Subcutaneous abdominal adipose tissue (tissue), 5 donors: ENCODE measurements at regions not wholly inside any gene's neighbourhood (a gene's known extent, or its start where the extent isn't known, plus 50 kb on each side); places are given as distances from the start of the nearest gene placed in this dataset.

Experiments
- H3K27ac ChIP-seq: one replicate; pipeline ENCODE4 v1.7.0; 2013; ENCODE audit warnings: low read depth, mild to moderate bottlenecking, inconsistent platforms, low read length, moderate library complexity
- H3K27me3 ChIP-seq, 5 donors: one replicate each; pipeline ENCODE4 v1.7.0; 2013; ENCODE audit warnings: low read length in 5 of 5, inconsistent platforms in 1 of 5; ENCODE audit not compliant: control insufficient read depth in 5 of 5, insufficient read depth in 4 of 5
- H3K36me3 ChIP-seq, 5 donors: one replicate each; pipeline ENCODE4 v1.7.0; 2013; ENCODE audit warnings: low read length in 5 of 5; ENCODE audit not compliant: control insufficient read depth in 5 of 5, insufficient read depth in 5 of 5
- H3K4me1 ChIP-seq, 5 donors: one replicate each; pipeline ENCODE4 v1.7.0; 2013; ENCODE audit warnings: low read length in 5 of 5, mild to moderate bottlenecking in 3 of 5, moderate library complexity in 1 of 5; ENCODE audit not compliant: control insufficient read depth in 5 of 5, insufficient read depth in 5 of 5
- H3K4me3 ChIP-seq, 5 donors: one replicate each; pipeline ENCODE4 v1.7.0; 2013; ENCODE audit warnings: low read length in 5 of 5, low read depth in 1 of 5
- H3K9ac ChIP-seq, 5 donors: one replicate each; pipeline ENCODE4 v1.7.0; 2013; ENCODE audit warnings: low read length in 5 of 5, mild to moderate bottlenecking in 4 of 5, moderate library complexity in 3 of 5
- H3K9me3 ChIP-seq, 5 donors: one replicate each; pipeline ENCODE4 v1.7.0; 2013; ENCODE audit warnings: low read length in 5 of 5; ENCODE audit not compliant: control insufficient read depth in 5 of 5
- donor health status: healthy.
- donor health status: healthy.
- donor health status: healthy.
- donor health status: healthy.
- donor health status: healthy.

DNA sequence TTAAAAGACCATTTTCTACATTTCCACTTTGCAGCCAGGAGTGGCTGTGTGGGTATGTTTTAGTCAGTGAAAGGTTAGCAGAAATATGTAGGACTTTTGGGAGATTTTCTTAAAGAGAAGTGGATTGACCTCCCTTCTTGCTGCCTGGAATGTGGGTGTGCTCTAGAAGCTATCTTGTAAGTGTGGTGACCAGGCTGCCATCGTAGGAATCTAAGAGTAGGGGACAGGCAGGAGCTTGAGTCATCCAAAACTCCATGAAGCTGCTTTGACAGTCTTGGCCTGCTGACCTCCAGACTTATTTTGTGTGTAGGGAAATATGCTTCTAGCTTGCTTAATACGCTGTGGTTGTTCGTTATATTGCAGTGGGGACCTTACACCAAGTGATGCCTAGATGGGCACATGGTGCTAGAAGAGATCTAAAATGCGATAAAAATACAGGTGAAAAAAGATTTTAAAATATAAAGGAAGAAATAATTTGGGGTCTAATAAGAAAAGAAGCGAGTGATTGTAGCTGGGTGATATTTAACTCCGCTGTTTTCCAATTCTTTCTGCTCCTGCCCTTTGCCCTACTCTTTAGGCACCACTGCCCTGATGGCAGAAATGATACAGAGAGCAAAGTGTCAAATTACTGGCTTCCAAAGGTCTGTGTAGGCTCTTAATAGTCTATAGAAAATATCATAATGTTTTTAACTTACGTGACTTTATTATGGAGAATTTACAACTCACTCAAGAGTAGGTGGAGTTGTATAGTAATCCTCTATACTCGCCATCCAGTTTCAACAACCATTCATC, 298.2 kb upstream of the ZNF608 start:
- H3K9ac ChIP-seq, result no peak overlapping the region
- H3K9me3 ChIP-seq, result no peaks in the 10 kb centered on the region
- no peaks in the 10 kb centered on the region for H3K36me3 ChIP-seq
- no peak overlapping the region for H3K4me3 ChIP-seq
- H3K27me3 ChIP-seq, result no peaks in the 10 kb centered on the region
- peak overlapping the region; percentile 57 for H3K27ac ChIP-seq
- H3K4me1 ChIP-seq, result peaks cover 5 to 36% (median 34%) of the 10 kb centered on the region in 5 donors

DNA sequence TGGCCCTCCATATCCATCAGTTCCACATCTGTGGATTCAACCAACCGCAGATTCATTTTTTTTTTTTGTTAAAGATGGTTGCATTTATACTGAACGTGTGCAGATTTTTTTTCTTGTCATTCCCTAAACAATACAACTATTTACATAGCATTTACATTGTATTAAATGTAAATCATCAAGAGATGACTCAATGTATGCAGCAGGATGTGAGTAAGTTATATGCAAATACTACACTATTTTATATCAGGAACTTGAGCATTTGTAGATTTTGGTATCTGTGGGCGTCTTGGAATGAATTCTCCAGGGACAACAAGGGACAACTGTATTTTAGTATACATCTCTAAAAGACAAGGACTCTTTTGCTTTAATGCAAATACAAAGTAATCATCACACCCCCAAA, 299.2 kb upstream of the ZNF608 start:
- Histone ChIP-seq H3K27me3 (no peaks in the 10 kb centered on the region), H3K4me3 (no peak overlapping the region), H3K9me3 (no peaks in the 10 kb centered on the region), H3K27ac (no peak overlapping the region), H3K9ac (no peak overlapping the region), H3K4me1 (peaks cover 5 to 36% (median 34%) of the 10 kb centered on the region in 5 donors), H3K36me3 (no peaks in the 10 kb centered on the region)

DNA sequence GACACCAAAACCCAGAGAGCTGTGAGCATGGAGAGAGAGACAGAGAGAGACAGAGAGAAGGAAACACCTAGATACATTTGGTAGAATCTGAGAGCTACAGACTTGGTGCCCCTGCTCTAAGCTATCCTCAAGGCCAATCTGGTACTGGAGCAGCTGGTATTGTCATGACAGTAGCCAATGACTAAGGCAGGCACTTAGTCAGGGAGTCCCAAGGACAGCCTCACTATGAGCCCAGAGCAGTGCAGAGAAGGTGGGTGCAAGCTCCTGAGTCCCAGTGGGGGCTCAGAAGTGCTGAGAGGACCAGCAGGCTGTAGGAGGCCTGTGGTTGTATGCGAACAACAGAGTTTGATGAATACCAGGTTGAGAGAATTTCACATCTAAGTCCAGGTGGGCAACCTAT, 300.4 kb upstream of the ZNF608 start:
- H3K36me3 ChIP-seq, result no peaks in the 10 kb centered on the region

DNA sequence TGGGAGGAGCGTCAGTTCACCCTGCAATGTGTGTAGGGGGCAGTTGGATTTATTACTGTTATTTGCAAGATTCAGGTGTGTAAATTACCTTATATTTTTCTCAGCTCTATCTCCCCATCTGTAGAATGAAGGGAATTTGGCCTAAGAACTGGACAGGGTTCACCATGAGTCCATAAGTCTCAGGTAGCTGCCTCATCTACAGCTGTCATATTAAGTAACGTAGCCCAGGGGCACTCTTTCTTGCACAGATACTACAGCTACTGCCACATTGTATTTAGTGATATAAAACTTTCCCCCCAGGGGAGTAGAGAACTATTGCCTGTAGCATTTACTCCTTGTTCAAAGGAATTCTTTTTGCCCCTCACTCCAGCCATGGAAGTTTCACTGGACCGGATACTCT, 301.4 kb upstream of the ZNF608 start:
- Histone ChIP-seq H3K4me1 (peaks cover 5 to 22% (median 20%) of the 10 kb centered on the region in 5 donors), H3K36me3 (no peaks in the 10 kb centered on the region), H3K9me3 (peaks cover 0 to 2% (median 0%) of the 10 kb centered on the region in 5 donors), H3K27ac (no peak overlapping the region), H3K27me3 (no peaks in the 10 kb centered on the region), H3K4me3 (no peak overlapping the region), H3K9ac (no peak overlapping the region)

More for the DNA sequence above, 300.4 kb upstream of the ZNF608 start:
- H3K4me1 ChIP-seq, result peaks cover 5 to 32% (median 29%) of the 10 kb centered on the region in 5 donors
- no peak overlapping the region for H3K9ac ChIP-seq
- no peaks in the 10 kb centered on the region for H3K27me3 ChIP-seq
- H3K4me3 ChIP-seq, result no peak overlapping the region
- no peak overlapping the region for H3K27ac ChIP-seq
- H3K9me3 ChIP-seq, result peaks cover 0 to 2% (median 0%) of the 10 kb centered on the region in 5 donors

DNA sequence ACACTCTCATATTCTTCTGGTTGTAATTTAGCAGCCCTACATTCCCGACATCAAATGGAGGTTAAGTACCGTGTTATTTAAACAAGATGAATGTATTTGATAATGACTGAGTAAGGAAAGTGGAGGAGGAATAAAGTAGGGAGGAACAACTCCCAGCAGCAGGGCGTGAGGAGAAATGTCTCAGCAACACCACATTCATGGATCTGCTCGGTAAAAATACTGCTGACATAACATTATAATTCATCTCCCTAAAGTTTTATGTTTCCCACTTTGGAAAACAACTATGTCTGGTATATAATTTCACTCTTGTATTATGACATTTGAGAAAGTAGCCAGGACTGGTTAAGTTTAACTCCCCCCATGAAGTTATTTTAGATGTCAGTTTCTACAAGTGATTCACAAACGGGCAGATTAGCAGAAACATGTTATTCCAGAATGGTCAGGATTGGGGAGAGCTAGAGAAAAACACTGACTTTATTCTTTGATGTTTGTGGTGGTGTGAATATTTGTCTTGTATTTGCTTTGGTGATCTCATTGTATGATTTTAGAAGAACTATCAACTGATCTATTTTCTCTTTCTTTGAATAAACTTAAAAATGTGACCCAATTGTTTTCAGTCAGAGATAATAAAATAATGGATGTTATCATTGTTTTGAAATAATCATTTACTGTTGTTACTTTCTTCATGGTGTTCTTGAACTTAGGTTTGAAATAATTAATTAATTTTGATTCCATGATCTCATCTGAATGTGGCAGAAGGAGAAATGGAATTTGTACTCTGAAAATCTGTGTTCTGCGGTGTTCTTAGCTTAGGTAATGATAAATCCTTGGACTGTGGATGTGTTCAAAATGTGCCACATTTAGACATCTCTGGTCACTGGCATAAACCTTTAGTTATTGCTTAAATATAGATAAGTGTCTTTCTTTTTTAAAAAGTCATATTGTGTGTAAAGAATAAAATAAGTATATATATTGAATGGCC, 303.6 kb upstream of the ZNF608 start:
- Histone ChIP-seq H3K4me3 (no peak overlapping the region), H3K27me3 (no peaks in the 10 kb centered on the region), H3K9ac (no peak overlapping the region), H3K36me3 (no peaks in the 10 kb centered on the region), H3K27ac (no peak overlapping the region), H3K4me1 (peaks cover 0 to under 1% (median under 1%) of the 10 kb centered on the region in 5 donors), H3K9me3 (peaks cover 0 to 2% (median 0%) of the 10 kb centered on the region in 5 donors)

DNA sequence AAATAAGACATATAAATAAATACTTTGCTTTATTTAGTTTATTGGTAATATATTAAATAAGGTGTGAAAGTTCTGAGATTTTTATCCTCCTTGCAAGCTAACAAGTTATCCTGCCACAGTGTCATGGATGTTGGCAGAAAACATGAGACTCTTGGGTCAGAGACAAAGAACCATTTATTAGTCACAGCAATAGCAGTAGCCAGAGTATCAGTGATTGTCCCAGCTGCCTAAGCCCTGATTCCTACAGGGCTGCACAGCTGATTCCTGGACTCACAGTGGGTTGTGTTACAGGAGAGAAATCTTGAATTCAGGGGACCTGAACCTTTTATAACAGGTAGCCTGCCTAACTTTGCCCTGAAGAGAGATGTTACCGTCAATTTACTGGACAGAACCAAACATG, 304.5 kb upstream of the ZNF608 start:
- Histone ChIP-seq H3K4me1 (no peaks in the 10 kb centered on the region), H3K36me3 (no peaks in the 10 kb centered on the region), H3K9ac (no peak overlapping the region), H3K27me3 (no peaks in the 10 kb centered on the region), H3K9me3 (peaks cover 0 to 2% (median 0%) of the 10 kb centered on the region in 5 donors), H3K4me3 (no peak overlapping the region), H3K27ac (no peak overlapping the region)

DNA sequence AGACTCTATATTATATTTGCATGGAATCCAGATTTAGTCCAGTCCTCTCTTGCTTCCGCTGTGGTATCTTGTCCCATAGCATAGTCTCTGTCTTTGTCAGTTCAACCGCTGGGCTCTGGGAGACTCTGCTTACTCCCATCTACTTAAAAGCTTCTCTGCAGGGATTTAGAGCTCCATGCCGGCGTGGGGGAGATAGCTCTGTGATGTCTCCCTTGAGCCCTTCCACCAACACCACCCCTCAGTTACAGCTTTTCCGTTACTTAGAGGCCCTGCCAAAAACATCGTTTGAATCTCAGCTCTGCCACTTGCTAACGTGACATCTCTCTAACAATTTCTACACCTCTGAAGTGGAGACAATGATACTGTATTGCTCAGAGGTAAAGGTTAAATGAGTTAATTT, 306.1 kb upstream of the ZNF608 start:
- Histone ChIP-seq H3K9me3 (peaks cover 0 to 2% (median 0%) of the 10 kb centered on the region in 5 donors), H3K4me3 (no peak overlapping the region), H3K9ac (no peak overlapping the region), H3K27me3 (no peaks in the 10 kb centered on the region), H3K27ac (no peak overlapping the region), H3K36me3 (no peaks in the 10 kb centered on the region), H3K4me1 (peaks cover 0 to 6% (median 0%) of the 10 kb centered on the region in 5 donors)

DNA sequence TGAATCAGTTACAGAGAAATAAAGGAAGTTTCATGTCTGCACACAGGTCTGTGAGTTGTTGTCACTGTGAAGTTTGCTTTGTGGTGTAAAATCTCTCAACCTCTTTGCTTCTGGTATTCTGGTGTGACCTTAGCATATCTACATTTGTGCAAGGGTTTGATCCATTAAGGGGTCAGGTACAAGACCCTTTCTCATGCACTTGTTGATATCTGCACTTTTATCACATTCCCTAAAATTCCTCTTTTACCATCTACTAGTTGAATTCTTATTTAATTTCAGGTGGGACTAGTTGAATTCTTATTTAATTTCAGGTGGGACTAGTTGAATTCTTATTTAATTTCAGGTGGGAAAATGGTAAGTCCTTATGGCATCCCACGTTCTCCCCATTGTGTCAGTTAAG, 306.7 kb upstream of the ZNF608 start:
- H3K4me1 ChIP-seq, result peaks cover 0 to 8% (median 2%) of the 10 kb centered on the region in 5 donors
- H3K27ac ChIP-seq, result no peak overlapping the region
- H3K27me3 ChIP-seq, result no peaks in the 10 kb centered on the region
- no peaks in the 10 kb centered on the region for H3K36me3 ChIP-seq
- no peak overlapping the region for H3K4me3 ChIP-seq
- H3K9ac ChIP-seq, result no peak overlapping the region
- H3K9me3 ChIP-seq, result peaks cover 0 to 2% (median 0%) of the 10 kb centered on the region in 5 donors

DNA sequence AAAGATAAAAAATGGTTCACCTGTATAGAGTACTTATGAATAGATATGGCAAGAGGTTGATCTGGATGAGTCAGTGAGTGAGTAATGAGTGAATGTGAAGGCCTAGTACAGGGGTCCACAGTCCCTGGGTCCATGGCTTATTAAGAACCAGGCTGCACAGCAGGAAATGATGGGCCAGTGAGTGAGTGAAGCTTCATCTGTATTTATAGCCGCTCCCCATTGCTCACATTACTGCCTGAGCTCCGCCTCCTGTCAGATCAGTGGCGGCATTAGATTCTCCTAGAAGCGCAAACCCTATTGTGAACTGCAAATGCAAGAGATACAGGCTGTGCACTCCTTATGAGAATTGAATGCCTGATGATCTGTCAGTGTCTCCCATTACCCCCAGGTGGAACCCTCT, 307.7 kb upstream of the ZNF608 start:
- Histone ChIP-seq H3K27ac (no peak overlapping the region), H3K36me3 (no peaks in the 10 kb centered on the region), H3K4me1 (peaks cover 0 to 15% (median 7%) of the 10 kb centered on the region in 5 donors), H3K4me3 (no peak overlapping the region), H3K27me3 (no peaks in the 10 kb centered on the region), H3K9ac (no peak overlapping the region), H3K9me3 (peaks cover 0 to 2% (median 0%) of the 10 kb centered on the region in 5 donors)
